Heart left ventricle (tissue), 16 donors: ENCODE measurements at regions not wholly inside any gene's neighbourhood (a gene's known extent, or its start where the extent isn't known, plus 50 kb on each side); places are given as distances from the start of the nearest gene placed in this dataset.

Experiments
- ATAC-seq, 4 donors: fragments of 200-7000 bp; cut with Tn5 transposase; one replicate each; pipeline ENCODE4 v1.9.1; 2020 to 2022; ENCODE audit warnings: moderate library complexity in 4 of 4, mild to moderate bottlenecking in 3 of 4, moderate number of reproducible peaks in 1 of 4
- DNase-seq, 5 donors: peaks; one replicate each; pipeline ENCODE4 v3.0.0-alpha.2; 2020
- H3K27ac ChIP-seq, 12 donors: fragments of 200-600 bp; sonication (generic) in 4 of 12; one replicate each; pipeline versions ENCODE4 v1.5.0 to v1.8.0; 2016 to 2022; ENCODE audit warnings: mild to moderate bottlenecking in 2 of 12
- H3K27me3 ChIP-seq, 9 donors: fragments of 200-600 bp; sonication (generic) in 2 of 9; one replicate each; pipeline versions ENCODE4 v1.5.1 to v1.8.0; 2016 to 2022; ENCODE audit warnings: mild to moderate bottlenecking in 3 of 9
- H3K36me3 ChIP-seq, 9 donors: fragments of 200-600 bp; sonication (generic) in 2 of 9; one replicate each; pipeline versions ENCODE4 v1.5.0 to v1.8.0; 2018 to 2022; ENCODE audit warnings: mild to moderate bottlenecking in 2 of 9
- H3K4me1 ChIP-seq, 12 donors: fragments of 200-600 bp; sonication (generic) in 4 of 12; one replicate each; pipeline versions ENCODE4 v1.5.0 to v1.8.0; 2016 to 2022; ENCODE audit warnings: mild to moderate bottlenecking in 3 of 12
- H3K4me3 ChIP-seq, 12 donors: fragments of 200-600 bp; sonication (generic) in 4 of 12; one replicate each; pipeline versions ENCODE4 v1.5.0 to v1.8.0; 2017 to 2022; ENCODE audit warnings: mild to moderate bottlenecking in 9 of 12, moderate library complexity in 4 of 12
- H3K9me3 ChIP-seq, 12 donors: fragments of 200-600 bp; sonication (generic) in 4 of 12; one replicate each; pipeline versions ENCODE4 v1.5.0 to v1.8.0; 2016 to 2022; ENCODE audit warnings: mild to moderate bottlenecking in 1 of 12
- CTCF ChIP-seq, 12 donors: fragments of 200-600 bp; sonication (generic) in 4 of 12; IDR thresholded peaks; one replicate each; pipeline versions ENCODE4 v1.5.0 to v1.8.0; 2018 to 2022; ENCODE audit warnings: antibody characterized with exemption in 12 of 12, mild to moderate bottlenecking in 5 of 12
- POLR2A ChIP-seq, 2 donors: fragments of 450-650 bp; IDR thresholded peaks; one replicate each; pipeline ENCODE4 v1.6.1; 2017; ENCODE audit warnings: antibody characterized with exemption in 2 of 2, mild to moderate bottlenecking in 2 of 2, moderate library complexity in 2 of 2
- WGBS, 4 donors: extraction: QIAGEN DNeasy Blood & Tissue Kit in 2 of 4; methylation state at CpG; one replicate each; pipeline versions ENCODE4 v1.1.5 to v1.1.7; 2013 to 2018; 5-methylcytosine and 5-hydroxymethylcytosine counted together
- intact Hi-C, 10 donors: fragments of 100-400 bp; cut with DNase I; formaldehyde crosslinking; loops; one replicate each; pipeline versions ENCODE4 v1.11.1 to v1.14.2; 2022
- donor health status: ischemic (EF 13 %, LVEDD 7.1; RV severe dilation, severe dysfunction).
- donor health status: healthy with polysubstance abuse.
- donor health status: DM: no; HTN: yes; CAD: no.
- donor health status: DM: no; HTN: no; CAD: no.
- donor health status: ischemic (EF 25% LVEDD 6.9; RV normal size, moderate dysfunction).
- donor health status: ischemic (EF 25% LVEDD 5.7; RV mildly dilated, moderate dysfunction).
- donor health status: healthy.
- donor health status: DM: yes; HTN: yes; CAD: no.
- donor health status: ischemic (EF 35%, LVEDD 5.7; RV mildly dilated, moderate dysfunction).
- donor health status: nonischemic (EF 11% LVEDD 7.7; RV severe dilation, severe dysfunction).
- donor health status: DM: yes; HTN: yes; CAD: no.
- donor health status: PGD.
- donor health status: ischemic (EF 29% LVEDD 5.4; RV normal size, mild dysfunction).
- donor health status: nonischemic (EF 23%, LVEDD 6.1; RV moderate dilation, normal function).

DNA sequence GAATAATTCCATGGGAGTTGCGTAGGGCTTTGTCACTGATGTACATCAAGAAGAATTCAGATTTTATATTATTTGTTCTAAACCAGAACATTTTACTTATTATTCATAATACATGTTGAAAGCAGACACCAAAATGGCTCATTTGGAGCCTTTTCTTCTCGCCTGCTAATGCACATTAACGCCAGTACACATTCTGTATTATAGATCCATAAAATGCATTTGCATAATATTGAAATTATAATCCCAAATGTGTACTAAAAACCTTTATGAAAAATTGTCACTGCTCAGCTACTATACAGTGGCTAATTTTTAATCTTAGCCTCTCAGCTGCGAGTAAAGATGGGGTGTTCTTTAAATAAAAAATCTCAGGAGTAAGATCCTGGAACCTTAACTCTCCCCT is 452.2 kb upstream of the HNRNPA3 start:
- intact Hi-C loops: no loop called here
- TF ChIP-seq CTCF (IDR thresholded peaks at IDR 0.05): no peak
- no peak for TF ChIP-seq POLR2A (IDR thresholded peaks at IDR 0.05)
- H3K27ac ChIP-seq: no peak overlapping the region
- H3K36me3 ChIP-seq: no peaks in the 10 kb centered on the region
- H3K27me3 ChIP-seq: no peaks in the 10 kb centered on the region
- WGBS, 4 donors: 90 to 96% (median 95%) methylated on average over 4 of the region's 4 CpGs
- peaks cover 0 to 4% (median 0%) of the 10 kb centered on the region in 12 donors for H3K4me1 ChIP-seq
- ATAC-seq (no peak), DNase-seq (no peak)
- no peaks in the 10 kb centered on the region for H3K9me3 ChIP-seq
- H3K4me3 ChIP-seq: no peak overlapping the region

DNA sequence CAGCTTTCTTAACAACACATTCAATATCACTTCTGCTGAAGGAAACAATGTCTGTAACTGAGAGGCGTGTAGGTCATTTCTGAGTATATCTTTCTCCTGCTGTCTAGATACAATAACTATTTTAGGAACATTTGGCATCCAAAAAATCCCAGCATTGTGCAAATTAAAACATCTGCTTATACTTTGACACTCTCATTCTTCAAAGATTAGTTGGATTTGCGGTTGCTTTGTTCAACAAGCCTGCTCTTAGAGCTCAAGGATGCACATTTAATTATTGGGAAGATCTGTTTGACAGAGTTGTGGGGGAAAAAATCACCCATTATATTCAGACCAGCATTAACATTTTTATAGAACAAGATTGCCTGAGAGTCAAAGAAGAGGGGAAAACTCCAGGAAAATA is 449.5 kb upstream of the HNRNPA3 start:
- no peak for ATAC-seq
- 61 to 78% (median 65%) methylated on average over 2 of the region's 2 CpGs for WGBS, 4 donors
- Histone ChIP-seq H3K36me3 (no peaks in the 10 kb centered on the region), H3K27ac (no peak overlapping the region), H3K27me3 (no peaks in the 10 kb centered on the region), H3K4me3 (no peak overlapping the region), H3K4me1 (peaks cover 0 to 6% (median 0%) of the 10 kb centered on the region in 12 donors), H3K9me3 (no peaks in the 10 kb centered on the region)
- intact Hi-C loops: no loop called here
- TF ChIP-seq POLR2A (IDR thresholded peaks at IDR 0.05): no peak
- TF ChIP-seq CTCF (IDR thresholded peaks at IDR 0.05): no peak
- DNase-seq: no peak

DNA sequence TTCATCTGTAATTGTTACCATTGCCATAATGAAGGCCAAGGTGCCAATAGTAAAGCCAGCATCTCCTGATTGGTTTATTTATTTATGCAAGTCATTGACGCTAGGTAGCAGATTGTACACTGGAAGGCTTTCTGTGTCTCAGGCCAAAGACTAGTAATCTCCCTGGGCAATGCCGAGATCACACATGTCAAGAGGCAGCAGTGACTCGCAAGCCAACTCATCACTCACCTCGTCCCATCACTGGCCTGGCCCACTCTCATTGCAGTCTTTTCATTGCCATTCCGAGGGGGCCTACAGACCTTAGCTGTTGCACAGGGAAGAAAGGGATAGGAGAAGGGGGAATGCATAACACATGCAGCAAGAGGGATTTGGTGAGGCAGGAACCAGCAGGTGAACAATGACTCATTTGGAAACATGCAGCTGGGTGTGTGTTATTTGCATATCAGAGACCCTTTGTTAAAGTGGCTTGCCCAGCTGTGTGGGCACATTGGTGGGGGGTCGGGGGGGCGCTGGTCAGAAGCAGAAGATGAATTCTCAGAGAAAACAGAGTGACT is 448.7 kb upstream of the HNRNPA3 start:
- no peaks in the 10 kb centered on the region for H3K36me3 ChIP-seq
- TF ChIP-seq POLR2A (IDR thresholded peaks at IDR 0.05): no peak
- TF ChIP-seq CTCF (IDR thresholded peaks at IDR 0.05): no peak
- H3K4me3 ChIP-seq: no peak overlapping the region
- no peak overlapping the region for H3K27ac ChIP-seq
- intact Hi-C loops: no loop called here
- ATAC-seq (peak in 1 of 4 donors; percentile 45), DNase-seq (no peak)
- 42 to 63% (median 50%) methylated on average over 7 of the region's 7 CpGs for WGBS, 4 donors
- H3K9me3 ChIP-seq: no peaks in the 10 kb centered on the region
- H3K4me1 ChIP-seq: peaks cover 0 to 6% (median 0%) of the 10 kb centered on the region in 12 donors
- H3K27me3 ChIP-seq: no peaks in the 10 kb centered on the region

DNA sequence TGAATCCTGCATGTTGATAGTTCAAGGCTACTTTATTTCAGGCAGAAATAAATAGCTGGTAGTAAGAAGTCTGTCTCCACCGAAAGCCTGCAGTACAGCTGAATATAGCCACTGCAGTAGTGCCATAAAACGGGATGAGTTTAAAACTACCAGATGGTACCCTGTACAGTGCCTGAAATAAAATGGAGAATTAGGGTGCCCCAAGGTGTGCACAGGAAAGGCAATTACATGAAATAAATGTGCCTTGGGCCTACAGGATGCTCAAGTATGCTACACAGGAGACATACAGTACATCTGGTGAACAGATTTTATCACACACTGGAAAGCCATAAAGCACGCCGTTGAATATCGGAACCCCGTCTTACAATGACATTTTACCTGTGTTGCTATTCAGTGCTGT is 447.7 kb upstream of the HNRNPA3 start:
- peaks cover 0 to 11% (median 0%) of the 10 kb centered on the region in 12 donors for H3K4me1 ChIP-seq
- H3K27ac ChIP-seq: no peak overlapping the region
- no peaks in the 10 kb centered on the region for H3K27me3 ChIP-seq
- intact Hi-C loops: no loop called here
- 86 to 94% (median 91%) methylated on average over 6 of the region's 6 CpGs for WGBS, 4 donors
- H3K4me3 ChIP-seq: no peak overlapping the region
- TF ChIP-seq CTCF (IDR thresholded peaks at IDR 0.05) (no peak), POLR2A (IDR thresholded peaks at IDR 0.05) (no peak)
- DNase-seq: no peak
- no peaks in the 10 kb centered on the region for H3K9me3 ChIP-seq
- no peak for ATAC-seq
- H3K36me3 ChIP-seq: no peaks in the 10 kb centered on the region
